Jurkat, Clone E6-1 (cell line): ENCODE measurements at regions not wholly inside any gene's neighbourhood (a gene's known extent, or its start where the extent isn't known, plus 50 kb on each side); places are given as distances from the start of the nearest gene placed in this dataset.
"Not testable (repeated sequence)": the region's sequence is repeated elsewhere in the genome, so short reads cannot be mapped to it uniquely, and the experiment has no call there.

Experiments
- DNase-seq: peaks from one replicate; pipeline ENCODE4 v3.0.0-alpha.2; 2011; ENCODE audit warnings: low read depth, low spot score
- H3K4me3 ChIP-seq: 2 replicates; pipeline ENCODE4 v1.5.1; 2011; ENCODE audit warnings: mild to moderate bottlenecking, low read length, control low read depth, moderate library complexity

- DNase-seq = no peak
- no peak overlapping the region for H3K4me3 ChIP-seq
Observed at GRCh38 chr9:115653171-115653606, 500.4 kb upstream of the PAPPA start.

DNA sequence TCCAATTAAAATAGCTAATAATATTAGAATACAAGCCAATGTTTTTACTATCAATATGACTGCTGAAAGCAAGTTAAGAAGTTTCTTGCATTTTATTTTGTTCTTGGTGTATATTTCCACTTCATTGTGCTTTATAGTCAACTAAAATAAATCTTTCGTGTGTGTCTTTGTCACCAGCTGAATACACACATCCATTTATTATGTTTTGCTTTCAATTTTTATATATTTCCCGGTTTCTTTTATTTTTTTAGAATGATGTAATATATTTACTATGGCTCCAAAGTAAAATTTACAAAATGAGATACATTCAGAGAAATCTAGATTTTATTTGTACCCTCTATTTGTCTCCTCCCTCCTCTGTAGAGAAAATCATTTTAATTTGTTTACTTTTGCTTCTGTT lies 495.9 kb upstream of the PAPPA start:
- no peak for DNase-seq
- H3K4me3 ChIP-seq = no peak overlapping the region

- no peak for DNase-seq
- H3K4me3 ChIP-seq = no peak overlapping the region
Observed at GRCh38 chr9:115665519-115665918, 488.1 kb upstream of the PAPPA start.

DNA sequence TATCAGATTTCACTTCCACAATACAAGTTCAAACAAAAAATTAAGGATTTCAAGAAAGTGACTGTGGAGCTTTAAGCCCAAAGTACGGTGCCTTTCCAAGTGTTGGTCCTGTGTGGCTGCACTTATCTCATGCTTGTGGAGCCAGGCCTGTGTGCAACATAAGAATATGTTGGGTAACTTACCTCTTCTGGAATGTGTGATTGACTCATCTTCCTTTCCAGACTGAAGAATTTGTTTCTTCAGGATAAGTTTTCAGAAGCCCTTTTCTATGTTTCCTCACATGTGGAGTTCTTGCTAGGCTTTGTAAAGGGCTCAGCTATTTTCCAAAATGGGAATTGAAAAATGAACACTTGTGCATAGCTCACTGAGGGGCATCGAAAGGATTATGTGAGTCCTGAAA lies 485.1 kb upstream of the PAPPA start:
- no peak for DNase-seq
- no peak overlapping the region for H3K4me3 ChIP-seq

DNA sequence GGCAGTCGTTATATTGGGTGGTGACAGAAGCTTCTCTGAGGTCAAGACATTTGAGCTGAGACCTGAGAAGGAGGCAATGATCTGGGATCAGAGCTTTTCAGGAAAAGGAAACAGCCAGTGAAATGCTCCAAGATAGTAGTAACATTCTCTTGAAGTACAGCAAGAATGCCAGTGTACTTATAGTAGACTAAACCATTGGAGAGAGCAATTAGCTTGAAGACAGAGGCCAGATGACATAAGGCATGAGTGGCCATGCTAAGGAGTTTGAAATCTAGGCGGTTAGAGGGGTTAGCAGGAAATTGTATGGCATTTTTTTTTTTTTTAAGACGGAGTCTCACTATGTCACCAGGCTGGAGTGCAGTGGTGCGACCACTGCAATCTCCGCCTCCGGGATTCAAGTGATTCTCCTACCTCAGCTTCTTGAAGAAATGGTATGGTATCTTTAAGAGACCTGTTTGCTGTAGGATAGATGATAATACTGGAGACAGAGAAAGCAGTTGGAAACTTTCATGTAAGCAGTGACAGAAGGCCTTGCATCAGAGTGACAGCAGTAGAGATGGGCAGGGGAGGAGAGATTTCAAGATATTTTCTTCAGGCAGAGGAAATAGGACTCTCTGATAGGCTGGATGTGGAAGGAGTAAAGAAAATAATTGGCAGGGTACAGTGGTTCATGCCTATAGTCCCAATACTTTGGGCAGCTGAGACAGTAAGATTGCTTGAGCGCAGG lies 482.2 kb upstream of the PAPPA start:
- no peak overlapping the region for H3K4me3 ChIP-seq
- DNase-seq = no peak

- DNase-seq = no peak
- no peak overlapping the region for H3K4me3 ChIP-seq
Observed at GRCh38 chr9:115671963-115672305, 481.7 kb upstream of the PAPPA start.

DNA sequence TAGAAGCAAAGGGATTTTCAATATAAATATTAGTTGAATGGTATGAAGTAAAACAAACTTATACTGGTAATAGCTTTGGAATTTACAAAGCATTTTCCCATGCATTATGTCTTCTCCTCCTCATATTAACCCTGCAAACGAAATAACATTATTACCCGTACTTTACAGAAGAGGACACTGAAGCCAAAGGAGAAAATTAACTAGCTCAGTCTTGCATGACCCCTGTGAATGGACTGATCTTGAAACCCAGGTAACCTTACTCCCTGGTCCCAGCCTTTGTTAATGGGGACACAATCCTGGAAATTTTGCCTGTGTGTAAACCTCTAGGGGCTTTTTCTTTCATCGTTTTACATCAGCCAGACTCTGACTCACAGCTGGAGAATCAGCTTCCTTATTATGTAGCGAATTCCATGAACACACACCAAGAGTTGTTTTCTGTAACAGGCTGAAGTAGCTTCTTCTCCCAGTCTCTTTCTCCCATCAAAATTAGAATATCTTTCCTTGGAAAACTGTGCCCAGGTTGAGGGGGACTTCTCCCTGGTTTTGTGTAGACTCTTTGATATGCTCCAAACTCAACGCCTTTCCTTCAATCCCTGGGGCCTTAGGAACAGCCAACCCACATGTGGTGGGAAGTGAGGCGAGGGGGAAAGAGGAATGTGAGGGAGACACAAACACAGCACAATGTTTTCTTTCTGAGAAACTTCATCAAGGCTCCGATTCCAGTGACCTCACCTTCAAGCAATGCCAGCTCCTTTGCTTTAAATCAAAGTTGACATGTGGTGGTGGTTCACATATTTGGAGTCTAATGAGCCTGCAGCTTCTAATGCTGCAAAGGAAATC lies 480.9 kb upstream of the PAPPA start:
- DNase-seq = no peak
- H3K4me3 ChIP-seq = no peak overlapping the region

GRCh38 chr9:115673599-115673998 lies 480.0 kb upstream of the PAPPA start:
- no peak overlapping the region for H3K4me3 ChIP-seq
- no peak for DNase-seq

GRCh38 chr9:115674091-115674490 lies 479.5 kb upstream of the PAPPA start:
- H3K4me3 ChIP-seq = no peak overlapping the region
- no peak for DNase-seq

GRCh38 chr9:115675834-115676233 lies 477.8 kb upstream of the PAPPA start:
- no peak for DNase-seq
- no peak overlapping the region for H3K4me3 ChIP-seq

- no peak for DNase-seq
- no peak overlapping the region for H3K4me3 ChIP-seq
Observed at GRCh38 chr9:115680231-115680630, 473.4 kb upstream of the PAPPA start.

- H3K4me3 ChIP-seq = no peak overlapping the region
- DNase-seq = no peak
Observed at GRCh38 chr9:115681585-115681984, 472.0 kb upstream of the PAPPA start.

GRCh38 chr9:115686069-115686468 lies 467.5 kb upstream of the PAPPA start:
- no peak for DNase-seq

GRCh38 chr9:115687356-115687755 lies 466.2 kb upstream of the PAPPA start:
- DNase-seq = no peak
- H3K4me3 ChIP-seq = no peak overlapping the region

More at GRCh38 chr9:115686069-115686468, 467.5 kb upstream of the PAPPA start:
- H3K4me3 ChIP-seq = no peak overlapping the region

DNA sequence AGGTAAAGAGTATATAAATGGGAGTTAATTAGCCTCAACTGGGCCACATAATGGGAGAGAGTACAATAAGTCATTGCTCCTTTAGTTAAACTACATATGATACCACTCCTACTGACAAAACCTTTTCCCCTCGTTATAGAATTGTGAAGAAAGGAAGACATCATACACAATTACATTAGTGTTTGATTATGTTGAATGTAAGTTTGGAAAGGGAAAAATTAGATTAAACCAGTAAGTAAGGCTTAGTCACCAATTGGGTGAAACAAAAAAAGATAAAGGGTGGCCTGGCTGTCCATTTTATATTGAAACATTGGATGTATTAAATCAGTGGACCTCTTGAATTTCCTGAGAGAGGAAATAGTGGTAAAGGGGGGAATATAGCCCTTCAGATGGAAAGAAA lies 464.3 kb upstream of the PAPPA start:
- H3K4me3 ChIP-seq = no peak overlapping the region
- no peak for DNase-seq

GRCh38 chr9:115690786-115691496 lies 462.6 kb upstream of the PAPPA start:
- DNase-seq = no peak
- no peak overlapping the region for H3K4me3 ChIP-seq

- no peak for DNase-seq
- no peak overlapping the region for H3K4me3 ChIP-seq
Observed at GRCh38 chr9:115691693-115692092, 461.9 kb upstream of the PAPPA start.

GRCh38 chr9:115692868-115693267 lies 460.7 kb upstream of the PAPPA start:
- DNase-seq, H3K4me3 ChIP-seq: not testable (repeated sequence)

DNA sequence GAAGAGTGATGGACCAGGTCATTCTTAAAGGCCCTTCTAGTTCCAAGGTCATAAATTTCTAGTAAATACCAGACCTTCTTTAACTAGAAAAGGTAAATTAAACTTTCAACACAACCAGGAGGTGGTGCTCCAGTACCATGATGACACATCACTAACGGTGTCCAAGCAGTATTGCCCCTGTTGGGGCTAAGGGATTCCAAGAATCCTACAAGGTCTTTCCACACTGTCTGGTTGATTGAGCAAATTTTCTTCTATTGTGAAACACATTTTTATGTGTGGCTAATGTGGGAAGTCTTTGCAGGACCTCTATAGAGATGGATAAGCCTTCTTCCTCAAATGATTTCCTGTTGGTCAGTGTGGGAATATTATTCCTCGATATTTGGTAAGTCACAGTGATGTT lies 459.6 kb upstream of the PAPPA start:
- H3K4me3 ChIP-seq = no peak overlapping the region
- DNase-seq = peak; percentile 6

DNA sequence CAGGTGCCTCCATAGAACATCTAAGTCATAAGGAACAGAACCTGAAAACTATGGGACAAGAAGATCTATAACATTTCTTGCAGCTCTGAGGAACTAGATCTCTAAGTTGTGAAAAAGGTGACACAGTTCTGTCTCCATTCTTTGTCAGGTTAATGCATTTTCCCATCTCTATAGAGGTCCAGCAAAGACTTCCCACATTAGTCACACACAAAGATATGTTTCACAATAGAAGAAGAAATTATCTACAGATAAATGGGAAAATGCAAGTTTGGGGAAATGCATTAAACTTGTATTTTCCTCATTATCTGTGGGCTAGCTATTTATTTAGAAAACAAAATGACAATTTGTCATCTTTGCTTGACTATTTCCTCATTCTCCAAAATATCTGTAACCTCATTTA lies 458.6 kb upstream of the PAPPA start:
- DNase-seq = no peak
- no peak overlapping the region for H3K4me3 ChIP-seq
